HG03045 (cell line): ENCODE measurements at regions not wholly inside any gene's neighbourhood (a gene's known extent, or its start where the extent isn't known, plus 50 kb on each side); places are given as distances from the start of the nearest gene placed in this dataset.
"Not testable (repeated sequence)": the region's sequence is repeated elsewhere in the genome, so short reads cannot be mapped to it uniquely, and the experiment has no call there.

ENCODE experiments used
- ATAC-seq: cut with Tn5 transposase; IDR thresholded peaks from one replicate; pipeline ENCODE4 v1.9.1; 2021; ENCODE audit warnings: mild to moderate bottlenecking, moderate library complexity; ENCODE audit not compliant: unreplicated experiment

GRCh38 chr11:67878666-67879065, 125.2 kb downstream of the UNC93B1 start:
- ATAC-seq: not testable (repeated sequence)

- ATAC-seq: not testable (repeated sequence)
Measured at GRCh38 chr11:67877316-67877715, 126.6 kb downstream of the UNC93B1 start.

GRCh38 chr11:67873223-67873622, 130.7 kb downstream of the UNC93B1 start:
- ATAC-seq: not testable (repeated sequence)

- ATAC-seq: not testable (repeated sequence)
Measured at GRCh38 chr11:67871168-67871567, 132.7 kb downstream of the UNC93B1 start.

GRCh38 chr11:67862896-67863295, 141.0 kb downstream of the UNC93B1 start:
- ATAC-seq: not testable (repeated sequence)

DNA sequence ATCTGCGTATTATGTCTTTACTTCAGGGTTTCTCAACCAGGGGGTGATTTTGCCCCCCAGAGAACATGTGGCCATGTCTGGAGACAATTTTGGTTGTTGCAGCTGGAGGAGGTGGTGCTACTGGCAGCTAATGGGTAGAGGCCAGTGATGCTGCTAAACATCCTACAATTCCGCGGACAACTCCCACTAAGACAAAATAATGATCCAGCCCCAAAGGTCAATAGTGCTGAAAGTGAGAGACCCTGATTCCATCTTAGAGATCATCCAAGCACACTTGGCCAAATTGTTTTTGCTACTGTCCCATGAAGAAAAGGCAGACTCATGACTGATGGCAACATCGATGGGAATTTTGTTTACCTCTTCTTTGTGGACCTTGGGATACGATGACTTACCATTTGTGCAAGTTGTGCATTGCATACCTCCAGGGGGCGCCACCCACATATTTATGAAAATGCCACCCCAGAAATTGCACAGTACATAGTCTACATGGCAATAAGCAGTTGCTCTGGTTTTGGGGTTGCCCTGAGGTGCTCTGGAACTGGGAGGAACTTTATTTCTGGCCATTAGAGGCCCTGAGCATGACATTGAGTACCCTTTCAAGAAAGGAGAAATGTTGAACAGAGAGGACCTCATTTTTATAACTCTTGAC, 144.3 kb downstream of the UNC93B1 start:
- ATAC-seq: not testable (repeated sequence)

DNA sequence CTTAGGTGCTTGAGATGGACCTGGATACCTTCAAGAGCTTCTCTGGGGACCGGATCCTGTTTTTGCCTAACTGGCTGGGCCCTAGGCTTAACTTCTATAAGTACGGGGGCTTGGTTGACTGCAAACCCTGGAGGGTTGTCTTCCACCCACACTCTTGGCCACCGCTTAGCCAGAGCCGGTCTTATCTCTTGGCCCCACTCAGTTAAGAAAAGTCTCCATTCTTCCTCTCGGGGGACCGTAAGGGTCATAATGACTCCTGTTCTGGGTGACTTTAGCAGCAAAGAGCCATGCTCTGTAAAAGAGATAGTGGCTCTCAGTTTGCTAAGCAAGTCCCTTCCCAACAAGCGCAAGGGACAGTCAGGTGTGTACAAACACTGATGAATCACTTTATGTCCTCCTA, 153.2 kb downstream of the UNC93B1 start:
- ATAC-seq: not testable (repeated sequence)

- not testable (repeated sequence) for ATAC-seq
Measured at GRCh38 chr11:67849766-67850165, 154.1 kb downstream of the UNC93B1 start.

DNA sequence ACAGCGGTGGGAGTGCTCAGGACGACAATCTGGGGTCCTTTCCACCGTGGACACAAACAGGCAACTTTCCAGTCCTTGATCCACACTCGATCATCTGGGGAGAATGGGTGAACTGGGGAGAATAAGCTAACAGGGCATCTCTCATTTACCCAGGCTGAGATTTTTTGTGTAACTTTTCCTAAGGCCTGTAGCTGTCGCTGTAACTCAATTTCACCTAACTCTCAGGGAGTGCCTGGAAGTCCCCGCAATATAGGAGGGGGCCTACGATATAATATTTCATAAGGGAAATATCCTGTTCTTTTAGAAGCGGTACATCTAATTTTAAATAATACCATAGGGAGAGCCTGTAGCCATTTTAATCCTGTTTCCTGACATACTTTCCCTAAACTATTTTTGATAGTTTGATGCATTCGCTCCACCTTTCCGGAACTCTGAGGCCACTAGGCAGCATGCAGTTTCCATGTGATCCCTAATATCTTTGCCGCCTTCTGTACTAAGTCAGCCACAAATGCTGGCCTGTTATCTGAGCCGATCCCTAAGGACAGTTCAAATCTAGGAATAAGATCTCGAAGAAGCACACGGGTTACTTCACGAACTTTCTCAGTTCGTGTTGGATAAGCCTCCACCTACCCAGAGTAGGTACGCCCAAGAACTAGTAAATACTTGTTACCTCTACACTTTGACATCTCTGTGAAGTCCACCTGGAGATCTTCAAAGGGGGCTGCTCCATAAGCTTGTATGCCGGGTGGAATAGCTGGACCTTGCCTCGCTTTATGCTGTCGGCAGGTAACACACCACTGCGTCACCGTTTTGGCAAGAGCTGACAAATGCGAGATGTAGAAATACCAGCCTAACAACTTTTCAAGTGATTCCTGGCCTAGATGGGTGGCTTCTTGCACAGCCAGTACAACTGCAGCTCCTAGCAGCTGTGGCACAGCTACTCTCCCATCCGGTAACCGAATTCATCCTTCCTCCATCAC, 155.7 kb downstream of the UNC93B1 start:
- ATAC-seq: not testable (repeated sequence)

GRCh38 chr11:67846303-67846702, 157.6 kb downstream of the UNC93B1 start:
- not testable (repeated sequence) for ATAC-seq

DNA sequence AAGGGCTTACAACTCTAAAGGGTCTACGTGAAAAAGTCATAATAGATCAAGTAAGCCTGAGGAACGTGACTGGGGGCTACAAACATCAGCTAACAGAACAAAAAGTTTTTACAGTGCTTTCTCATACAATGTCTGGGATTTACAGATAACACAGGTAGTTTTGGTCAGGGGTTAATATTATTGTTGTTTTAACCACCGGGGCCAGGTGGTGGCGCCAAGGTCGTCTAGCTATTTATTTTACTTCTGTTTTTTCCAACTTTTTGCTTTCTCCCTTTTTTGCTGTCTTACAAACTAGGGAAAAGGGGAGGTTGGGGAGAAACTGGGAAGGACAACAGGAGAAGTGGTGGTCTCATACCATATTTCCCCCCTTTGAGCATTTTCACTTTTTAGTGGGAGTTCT, 158.6 kb downstream of the UNC93B1 start:
- not testable (repeated sequence) for ATAC-seq

GRCh38 chr11:67840599-67840998, 163.3 kb downstream of the UNC93B1 start:
- not testable (repeated sequence) for ATAC-seq

DNA sequence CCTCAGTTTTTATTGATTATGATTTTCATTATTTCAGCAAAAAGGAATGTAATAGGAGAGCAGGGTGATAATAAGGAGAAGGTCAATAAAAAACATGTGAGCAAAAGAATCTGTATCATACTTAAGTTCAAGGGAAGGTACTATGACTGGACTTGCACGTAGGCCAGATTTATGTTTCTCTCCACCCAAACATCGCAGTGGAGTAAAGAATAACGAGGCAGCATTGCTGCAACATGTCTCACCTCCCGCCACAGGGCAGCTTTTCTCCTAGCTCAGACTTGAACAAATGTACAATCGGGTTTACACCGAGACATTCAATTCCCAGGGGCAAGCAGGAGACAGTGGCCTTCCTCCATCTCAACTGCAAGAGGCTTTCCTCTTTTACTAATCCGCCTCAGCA, 155.7 kb upstream of the ALDH3B2 start:
- ATAC-seq: not testable (repeated sequence)

DNA sequence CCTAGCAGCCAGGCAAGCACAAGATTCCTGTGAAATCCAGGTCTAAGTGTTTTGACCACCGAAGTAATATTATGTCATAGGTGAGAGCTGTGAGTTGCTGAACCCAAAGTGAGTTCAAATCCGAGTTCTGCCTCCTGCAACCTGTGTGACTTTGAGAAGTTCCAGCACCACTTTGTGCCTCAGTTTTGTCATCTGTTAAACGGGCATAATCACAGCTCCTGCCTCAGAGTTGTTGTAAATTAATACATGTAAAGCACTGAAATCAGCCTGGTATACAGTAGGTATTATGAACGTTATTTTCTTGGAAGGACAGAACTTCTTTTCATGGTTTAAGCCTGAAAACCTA, 152.5 kb upstream of the ALDH3B2 start:
- ATAC-seq: not testable (repeated sequence)

DNA sequence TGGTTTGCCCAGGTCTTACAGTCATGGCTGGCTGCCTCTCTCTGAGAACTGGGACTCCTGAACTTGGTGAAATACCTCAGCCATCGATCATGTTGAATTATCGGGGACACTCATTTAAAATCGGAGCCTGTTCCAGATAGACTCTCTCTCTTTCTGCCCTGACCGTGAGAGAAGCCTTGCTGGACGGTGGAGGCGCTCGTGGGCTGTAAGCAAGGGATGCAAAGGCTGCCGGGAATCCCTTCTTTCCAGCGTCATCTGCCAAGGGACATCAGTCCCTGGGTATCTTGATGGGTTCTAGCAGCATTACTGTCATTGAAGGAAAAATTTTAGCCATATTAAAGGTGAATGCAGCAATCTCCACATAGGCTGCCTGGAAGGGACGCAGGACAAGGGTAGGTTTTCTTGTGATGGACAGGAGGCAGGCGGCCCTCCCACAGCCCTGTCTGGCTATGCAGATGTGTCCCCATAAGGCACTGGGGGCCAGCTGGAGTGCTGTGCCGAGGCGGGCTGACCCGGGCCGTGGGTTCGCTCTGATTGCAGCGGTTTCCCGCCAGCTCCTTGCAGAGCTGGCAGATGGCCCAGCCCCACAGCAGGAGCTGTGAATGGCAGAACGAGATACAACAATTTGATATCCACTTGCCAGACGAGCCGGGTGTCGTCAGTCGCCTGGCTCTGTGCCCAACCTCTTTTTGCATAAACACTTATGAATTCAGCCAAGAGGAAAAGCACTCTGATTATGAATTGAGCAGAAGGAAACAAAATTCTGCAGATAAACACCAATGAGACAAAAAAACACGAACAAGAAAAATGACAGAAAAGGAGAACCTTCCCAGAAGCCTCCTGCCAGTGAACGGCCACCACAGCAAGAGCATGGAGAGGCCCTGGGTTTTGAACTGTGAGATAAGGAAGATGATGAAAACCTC, 151.9 kb upstream of the ALDH3B2 start:
- ATAC-seq: not testable (repeated sequence)

DNA sequence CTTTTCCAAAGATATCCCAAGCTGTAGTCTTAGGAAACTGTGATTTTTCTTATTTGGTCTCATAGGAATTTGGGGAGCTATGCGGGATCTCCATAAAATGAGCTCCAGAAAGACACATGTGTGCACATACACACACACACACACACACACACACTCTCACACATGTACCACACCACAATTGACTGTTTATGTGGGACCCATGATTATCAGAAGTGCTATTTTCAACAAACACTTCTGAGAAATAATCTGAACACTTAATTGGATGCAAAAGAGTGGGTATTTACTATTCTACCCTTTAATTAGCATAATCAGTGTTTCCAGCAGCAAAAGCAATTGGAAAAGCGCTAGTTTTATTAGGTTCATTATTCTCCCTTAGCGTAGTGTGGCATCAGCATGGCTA, 150.4 kb upstream of the ALDH3B2 start:
- ATAC-seq: not testable (repeated sequence)

GRCh38 chr11:67820081-67820480, 145.7 kb upstream of the ALDH3B2 start:
- ATAC-seq: no peak

GRCh38 chr11:67817558-67817957, 143.1 kb upstream of the ALDH3B2 start:
- not testable (repeated sequence) for ATAC-seq

DNA sequence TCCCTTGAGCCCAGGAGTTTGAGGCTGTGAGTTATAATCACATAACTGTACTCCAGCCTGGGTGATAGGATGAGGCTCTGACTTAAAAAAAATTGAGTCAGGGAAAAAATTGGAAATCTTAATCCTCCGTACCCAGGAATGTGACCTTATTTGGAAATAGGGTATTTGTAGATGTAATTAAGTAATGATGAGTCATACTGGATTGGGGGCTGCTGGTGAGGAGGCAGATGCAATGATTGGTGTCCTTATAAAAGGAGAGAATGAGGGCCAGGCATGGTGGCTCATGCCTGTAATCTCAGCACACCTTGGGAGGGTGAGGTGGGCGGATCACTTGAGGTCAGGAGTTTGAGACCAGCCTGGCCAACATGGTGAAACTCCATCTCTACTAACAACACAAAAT, 134.9 kb upstream of the ALDH3B2 start:
- not testable (repeated sequence) for ATAC-seq

DNA sequence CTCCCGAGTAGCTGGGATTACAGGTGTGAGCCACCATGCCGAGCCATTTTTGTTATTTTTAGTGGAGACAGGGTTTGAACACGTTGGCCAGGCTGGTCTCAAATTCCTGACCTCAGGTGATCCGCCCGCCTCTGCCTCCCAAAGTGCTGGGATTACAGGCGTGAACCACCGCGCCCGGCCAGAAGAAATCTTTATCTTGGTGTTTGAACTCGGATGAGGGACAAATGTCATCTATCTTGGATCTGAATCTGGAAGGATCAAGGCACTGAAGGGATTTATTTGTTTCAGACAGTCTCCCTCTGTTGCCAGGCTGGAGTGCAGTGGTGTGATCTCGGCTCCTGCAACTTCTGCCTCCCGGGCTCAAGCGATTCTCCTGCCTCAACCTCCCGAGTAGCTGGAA, 133.5 kb upstream of the ALDH3B2 start:
- not testable (repeated sequence) for ATAC-seq

GRCh38 chr11:67806728-67807235, 132.4 kb upstream of the ALDH3B2 start:
- not testable (repeated sequence) for ATAC-seq
